IMR-90 (cell line): ENCODE measurements at regions not wholly inside any gene's neighbourhood (a gene's known extent, or its start where the extent isn't known, plus 50 kb on each side); places are given as distances from the start of the nearest gene placed in this dataset.
"Not testable (repeated sequence)": the region's sequence is repeated elsewhere in the genome, so short reads cannot be mapped to it uniquely, and the experiment has no call there.

Experiments used
- ATAC-seq: fragments of 200-7000 bp; cut with Tn5 transposase; 2 replicates; pipeline ENCODE4 v1.9.1; 2020; ENCODE audit warnings: low read depth, mild to moderate bottlenecking, moderate library complexity
- BruUV-seq: library from RNA; stranded (reverse); fragments of 400-500 nt; replicated peaks from 2 replicates; lab custom pipeline; 2021; lab: Mats Ljungman, UMichigan
- CTCF ChIA-PET: fragments of 300-600 bp; formaldehyde crosslinking; extraction: SDS; loops from one replicate; lab custom pipeline; 2021; ENCODE audit warnings: antibody characterized with exemption; lab: Yijun Ruan, JAX
- POLR2A ChIA-PET: fragments of 300-600 bp; sonication (Branson Sonifier 250); formaldehyde crosslinking; loops from one replicate; lab custom pipeline; 2022; ENCODE audit warnings: antibody characterized with exemption; ENCODE audit not compliant: unreplicated experiment; lab: Charles Lee
- DNase-seq: peaks from one replicate; pipeline ENCODE4 v3.0.0; 2013
- H2AFZ ChIP-seq: replicated peaks from 2 replicates; pipeline ENCODE3; 2013; ENCODE audit warnings: low read length, mild to moderate bottlenecking; ENCODE audit not compliant: poor library complexity
- H2AK5ac ChIP-seq: 2 replicates; pipeline ENCODE4 v1.6.1; 2013; ENCODE audit warnings: low read depth, low read length, inconsistent platforms
- H2AK9ac ChIP-seq: replicated peaks from 2 replicates; pipeline ENCODE3; 2013; ENCODE audit warnings: mild to moderate bottlenecking, low read depth, low read length, moderate library complexity; ENCODE audit not compliant: poor library complexity
- H2BK120ac ChIP-seq: 2 replicates; pipeline ENCODE4 v1.6.1; 2013; ENCODE audit warnings: low read depth, low read length, inconsistent platforms
- H2BK15ac ChIP-seq: 3 replicates; pipeline ENCODE4 v1.6.1; 2013; ENCODE audit warnings: low read depth, low read length, inconsistent platforms
- H2BK20ac ChIP-seq: 2 replicates; pipeline ENCODE4 v1.6.1; 2013; ENCODE audit warnings: low read depth, mild to moderate bottlenecking, inconsistent platforms, low read length, moderate library complexity
- H2BK5ac ChIP-seq: 2 replicates; pipeline ENCODE4 v1.6.1; 2013; ENCODE audit warnings: mild to moderate bottlenecking, low read depth, low read length, inconsistent platforms; ENCODE audit not compliant: poor library complexity, severe bottlenecking
- H3K14ac ChIP-seq: replicated peaks from 2 replicates; pipeline ENCODE4 v1.6.1; 2013; ENCODE audit warnings: low read depth, low read length, inconsistent platforms
- H3K18ac ChIP-seq: 2 replicates; pipeline ENCODE4 v1.6.1; 2013; ENCODE audit warnings: low read depth, low read length, control low read depth
- H3K23ac ChIP-seq: 2 replicates; pipeline ENCODE4 v1.6.1; 2013; ENCODE audit warnings: low read depth, low read length, inconsistent platforms
- H3K27ac ChIP-seq: 2 replicates; pipeline ENCODE4 v1.5.1; 2013; ENCODE audit warnings: mild to moderate bottlenecking, control low read depth, low read length; ENCODE audit not compliant: insufficient read depth
- H3K27me3 ChIP-seq: 2 replicates; pipeline ENCODE4 v1.6.1; 2013; ENCODE audit warnings: low read length; ENCODE audit not compliant: control insufficient read depth, insufficient read depth
- H3K36me3 ChIP-seq: 2 replicates; pipeline ENCODE4 v1.6.1; 2013; ENCODE audit warnings: low read length, mixed read lengths; ENCODE audit not compliant: control insufficient read depth, insufficient read depth
- H3K4ac ChIP-seq: 2 replicates; pipeline ENCODE4 v1.6.1; 2013; ENCODE audit warnings: low read depth, low read length, inconsistent platforms
- H3K4me1 ChIP-seq: 2 replicates; pipeline ENCODE4 v1.6.1; 2013; ENCODE audit warnings: low read length, mixed read lengths; ENCODE audit not compliant: control insufficient read depth, insufficient read depth
- H3K4me2 ChIP-seq: 2 replicates; pipeline ENCODE4 v1.6.1; 2013; ENCODE audit warnings: low read depth, mild to moderate bottlenecking, control low read depth, low read length, moderate library complexity
- H3K4me3 ChIP-seq: 2 replicates; pipeline ENCODE4 v1.5.1; 2013; ENCODE audit warnings: low read depth, mild to moderate bottlenecking, control low read depth, low read length, moderate library complexity; ENCODE audit not compliant: insufficient read depth
- H3K56ac ChIP-seq: 2 replicates; pipeline ENCODE4 v1.6.1; 2013; ENCODE audit warnings: low read length, inconsistent platforms; ENCODE audit not compliant: insufficient read depth; ENCODE audit errors: extremely low read depth
- H3K79me1 ChIP-seq, 2 experiments: 2 replicates each; pipeline ENCODE4 v1.6.1; 2013; ENCODE audit warnings: low read length in 2 of 2, inconsistent platforms in 1 of 2, low read depth in 1 of 2
- H3K9ac ChIP-seq: 2 replicates; pipeline ENCODE4 v1.6.1; 2013; ENCODE audit warnings: low read depth, low read length, control low read depth
- H3K9me1 ChIP-seq: 2 replicates; pipeline ENCODE4 v1.6.1; 2013; ENCODE audit warnings: low read length, inconsistent platforms; ENCODE audit not compliant: insufficient read depth
- H3K9me3 ChIP-seq: 2 replicates; pipeline ENCODE4 v1.6.1; 2013; ENCODE audit warnings: low read length; ENCODE audit not compliant: control insufficient read depth, insufficient read depth
- H4K20me1 ChIP-seq: 2 replicates; pipeline ENCODE4 v1.6.1; 2013; ENCODE audit warnings: low read length, inconsistent platforms; ENCODE audit not compliant: insufficient read depth
- H4K5ac ChIP-seq: 2 replicates; pipeline ENCODE4 v1.6.1; 2013; ENCODE audit warnings: mild to moderate bottlenecking, low read depth, low read length, control low read depth
- H4K8ac ChIP-seq, 2 experiments: 2 replicates each; pipeline ENCODE4 v1.6.1; 2013; ENCODE audit warnings: low read depth in 2 of 2, low read length in 2 of 2, control low read depth in 1 of 2, inconsistent platforms in 1 of 2
- H4K91ac ChIP-seq: 2 replicates; pipeline ENCODE4 v1.6.1; 2013; ENCODE audit warnings: low read depth, low read length, inconsistent platforms; ENCODE audit not compliant: insufficient read depth
- WGBS, 2 experiments: methylation state at CpG; one replicate each; pipeline versions ENCODE4 v1.1.5 to v1.1.7; 2013; ENCODE audit warnings: missing lambda C conversion rate in 2 of 2; ENCODE audit not compliant: insufficient read length in 1 of 2; ENCODE audit errors: extremely low coverage in 2 of 2; 5-methylcytosine and 5-hydroxymethylcytosine counted together
- dilution Hi-C: fragments of 300-500 bp; cut with HindIII; formaldehyde crosslinking; loops from one replicate; pipeline ENCODE4 v1.14.3; 2018; ENCODE audit warnings: low sequenced_read_pairs; ENCODE audit not compliant: unreplicated experiment
- in situ Hi-C: fragments of 300-500 bp; cut with MboI; formaldehyde crosslinking; loops from 3 replicates; pipeline ENCODE4 v1.14.3; 2019; ENCODE audit warnings: low sequenced_read_pairs, inconsistent platforms, mixed read lengths
- intact Hi-C: fragments of 100-400 bp; cut with micrococcal nuclease; formaldehyde crosslinking; loops from 2 replicates; pipeline ENCODE4 v1.10.0; 2022

DNA sequence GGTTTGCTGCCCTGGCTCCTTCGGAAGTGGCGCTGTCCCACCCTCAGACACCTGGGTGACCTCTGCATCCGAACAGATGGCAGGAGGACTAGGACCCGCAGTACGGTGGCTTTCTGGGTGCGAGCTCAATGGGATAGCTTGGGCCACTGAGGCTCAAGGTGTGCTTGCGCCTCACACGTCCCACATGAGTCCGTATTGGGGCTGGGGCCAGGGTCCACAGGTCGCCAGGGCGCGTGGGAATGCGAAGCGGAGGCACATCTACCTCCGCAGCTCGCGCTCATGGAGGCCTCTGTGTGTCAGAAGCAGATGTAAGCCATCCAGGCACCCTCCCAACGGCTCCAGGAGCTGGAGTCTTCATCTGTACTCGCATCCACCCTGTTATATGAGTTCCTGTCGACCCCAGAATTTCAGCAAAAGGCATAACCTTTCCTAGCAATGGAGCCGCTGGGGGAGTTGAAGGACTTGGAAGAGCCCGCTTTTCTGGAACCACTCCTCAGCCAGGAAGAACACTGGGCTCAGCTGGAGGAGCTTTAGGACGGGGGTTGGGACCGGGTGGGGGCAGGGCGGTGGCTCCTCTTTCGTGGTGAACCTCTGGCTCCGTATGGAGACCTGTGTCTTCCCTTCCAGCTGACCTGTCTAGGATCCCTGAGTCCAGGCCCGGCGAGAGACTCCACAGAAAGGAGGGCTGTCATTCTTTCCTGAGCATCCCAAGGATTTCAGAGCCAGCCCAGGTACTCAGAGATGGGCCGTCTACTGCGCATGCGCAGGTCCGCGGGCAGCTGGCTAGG is 1932.8 kb upstream of the DEFB115 start:
- ATAC-seq, H3K4ac ChIP-seq, POLR2A ChIA-PET, H2AK5ac ChIP-seq, H3K14ac ChIP-seq, H3K23ac ChIP-seq, H2AFZ ChIP-seq, H3K4me2 ChIP-seq, in situ Hi-C loops, H2BK120ac ChIP-seq, CTCF ChIA-PET, H3K56ac ChIP-seq, H4K5ac ChIP-seq, H2AK9ac ChIP-seq, H3K4me3 ChIP-seq, H2BK5ac ChIP-seq, H3K27ac ChIP-seq, BruUV-seq, H3K9ac ChIP-seq, H4K91ac ChIP-seq, H3K9me1 ChIP-seq, H3K4me1 ChIP-seq, H4K20me1 ChIP-seq, intact Hi-C loops, H4K8ac ChIP-seq, H3K36me3 ChIP-seq, H3K18ac ChIP-seq, H3K27me3 ChIP-seq, H2BK20ac ChIP-seq, DNase-seq, dilution Hi-C loops, H2BK15ac ChIP-seq, H3K79me1 ChIP-seq: not testable (repeated sequence)
- 41% methylated on average over 22 of the region's 34 CpGs; no CpG with 5 or more reads in 1 of the 2 experiments for WGBS, 2 experiments
- H3K9me3 ChIP-seq: peaks cover 27% of the 10 kb centered on the region
